DND-41 (cell line): ENCODE measurements at regions not wholly inside any gene's neighbourhood (a gene's known extent, or its start where the extent isn't known, plus 50 kb on each side); places are given as distances from the start of the nearest gene placed in this dataset.
"Not testable (repeated sequence)": the region's sequence is repeated elsewhere in the genome, so short reads cannot be mapped to it uniquely, and the experiment has no call there.

Experiments
- ATAC-seq: fragments of 200-7000 bp; cut with Tn5 transposase; 3 replicates; pipeline ENCODE4 v1.9.1; 2021; ENCODE audit warnings: low read depth; ENCODE audit not compliant: insufficient read depth
- DNase-seq: peaks from one replicate; pipeline ENCODE4 v3.0.0-alpha.2; 2020
- H2AFZ ChIP-seq: 2 replicates; pipeline ENCODE4 v1.6.0; 2012; ENCODE audit warnings: low read depth, low read length
- H3K27ac ChIP-seq: 2 replicates; pipeline ENCODE4 v1.5.1; 2012; ENCODE audit warnings: low read length, inconsistent platforms
- H3K27me3 ChIP-seq: fragments of 200-600 bp; sonication (generic); 2 replicates; pipeline ENCODE4 v1.6.0; 2012; ENCODE audit warnings: low read length, mild to moderate bottlenecking, inconsistent platforms; ENCODE audit not compliant: insufficient read depth, poor library complexity
- H3K36me3 ChIP-seq: 2 replicates; pipeline ENCODE4 v1.5.1; 2012; ENCODE audit warnings: low read length, inconsistent platforms; ENCODE audit not compliant: insufficient read depth
- H3K4me1 ChIP-seq: 2 replicates; pipeline ENCODE4 v1.5.1; 2012; ENCODE audit warnings: mild to moderate bottlenecking, low read length; ENCODE audit not compliant: insufficient read depth
- H3K4me2 ChIP-seq: 2 replicates; pipeline ENCODE4 v1.6.0; 2012; ENCODE audit warnings: mild to moderate bottlenecking, moderate library complexity, low read length, inconsistent platforms; ENCODE audit not compliant: insufficient read depth
- H3K4me3 ChIP-seq, 2 experiments: fragments of 200-600 bp in 1 of 2; shearing (Covaris generic) in 1 of 2; 2 replicates each; pipeline ENCODE4 v1.5.1; 2012 to 2016; ENCODE audit warnings: inconsistent platforms in 2 of 2, low read length in 2 of 2, mild to moderate bottlenecking in 2 of 2, low read depth in 1 of 2, moderate library complexity in 1 of 2
- H3K79me2 ChIP-seq: 2 replicates; pipeline ENCODE4 v1.6.0; 2012; ENCODE audit warnings: low read length, inconsistent platforms; ENCODE audit not compliant: insufficient read depth
- H3K9ac ChIP-seq: 2 replicates; pipeline ENCODE4 v1.6.0; 2012; ENCODE audit warnings: low read depth, mild to moderate bottlenecking, inconsistent platforms, low read length, moderate library complexity
- H3K9me3 ChIP-seq: 2 replicates; pipeline ENCODE4 v1.5.1; 2012; ENCODE audit warnings: low read length, moderate library complexity, mild to moderate bottlenecking, inconsistent platforms; ENCODE audit not compliant: insufficient read depth, severe bottlenecking
- H4K20me1 ChIP-seq: 2 replicates; pipeline ENCODE4 v1.6.0; 2012; ENCODE audit warnings: low read length; ENCODE audit not compliant: insufficient read depth

GRCh38 chr2:87582152-87582551 lies 165.7 kb upstream of the PLGLB2 start:
- not testable (repeated sequence) for H3K9me3 ChIP-seq, DNase-seq, H4K20me1 ChIP-seq, H3K9ac ChIP-seq, H3K36me3 ChIP-seq, H3K79me2 ChIP-seq, H3K27ac ChIP-seq, H2AFZ ChIP-seq, H3K4me3 ChIP-seq, H3K4me2 ChIP-seq, ATAC-seq, H3K4me1 ChIP-seq, H3K27me3 ChIP-seq

- not testable (repeated sequence) for H4K20me1 ChIP-seq, H3K9ac ChIP-seq, H3K4me2 ChIP-seq, H2AFZ ChIP-seq, H3K9me3 ChIP-seq, H3K36me3 ChIP-seq, H3K79me2 ChIP-seq, H3K27ac ChIP-seq, H3K27me3 ChIP-seq, DNase-seq, ATAC-seq, H3K4me1 ChIP-seq, H3K4me3 ChIP-seq
Measured at GRCh38 chr2:87582579-87582978, 165.3 kb upstream of the PLGLB2 start.

GRCh38 chr2:87583370-87583769 lies 164.5 kb upstream of the PLGLB2 start:
- H3K4me1 ChIP-seq, H3K27ac ChIP-seq, H3K4me2 ChIP-seq, H3K27me3 ChIP-seq, DNase-seq, H3K9ac ChIP-seq, H2AFZ ChIP-seq, H4K20me1 ChIP-seq, H3K4me3 ChIP-seq, H3K9me3 ChIP-seq, H3K36me3 ChIP-seq, ATAC-seq, H3K79me2 ChIP-seq: not testable (repeated sequence)

GRCh38 chr2:87583803-87584202 lies 164.1 kb upstream of the PLGLB2 start:
- H3K4me1 ChIP-seq, H4K20me1 ChIP-seq: not testable (repeated sequence)

GRCh38 chr2:87584268-87584906 lies 163.5 kb upstream of the PLGLB2 start:
- not testable (repeated sequence) for H3K36me3 ChIP-seq, H3K27ac ChIP-seq, H3K27me3 ChIP-seq, H3K79me2 ChIP-seq, ATAC-seq, H3K4me3 ChIP-seq, H2AFZ ChIP-seq, H3K4me1 ChIP-seq, H3K4me2 ChIP-seq, H3K9ac ChIP-seq, H3K9me3 ChIP-seq, DNase-seq, H4K20me1 ChIP-seq

More at GRCh38 chr2:87583803-87584202, 164.1 kb upstream of the PLGLB2 start:
- H2AFZ ChIP-seq, H3K4me3 ChIP-seq, H3K27ac ChIP-seq, H3K79me2 ChIP-seq, ATAC-seq, H3K9me3 ChIP-seq, DNase-seq, H3K9ac ChIP-seq, H3K36me3 ChIP-seq, H3K4me2 ChIP-seq, H3K27me3 ChIP-seq: not testable (repeated sequence)

GRCh38 chr2:87587934-87588333 lies 160.0 kb upstream of the PLGLB2 start:
- H3K4me2 ChIP-seq, ATAC-seq, H3K4me1 ChIP-seq, DNase-seq, H3K9me3 ChIP-seq, H3K27me3 ChIP-seq, H3K9ac ChIP-seq, H3K36me3 ChIP-seq, H2AFZ ChIP-seq, H3K27ac ChIP-seq, H4K20me1 ChIP-seq, H3K79me2 ChIP-seq, H3K4me3 ChIP-seq: not testable (repeated sequence)

- not testable (repeated sequence) for H3K27me3 ChIP-seq, H4K20me1 ChIP-seq, H3K4me1 ChIP-seq, H3K79me2 ChIP-seq, H3K36me3 ChIP-seq, H3K9ac ChIP-seq, H3K4me2 ChIP-seq, ATAC-seq, H2AFZ ChIP-seq, H3K27ac ChIP-seq, DNase-seq, H3K4me3 ChIP-seq, H3K9me3 ChIP-seq
Measured at GRCh38 chr2:87592974-87593373, 154.9 kb upstream of the PLGLB2 start.

- not testable (repeated sequence) for H3K79me2 ChIP-seq, H3K27ac ChIP-seq, H3K27me3 ChIP-seq, H3K4me3 ChIP-seq, H4K20me1 ChIP-seq, H3K36me3 ChIP-seq, H3K9me3 ChIP-seq, H3K9ac ChIP-seq, H2AFZ ChIP-seq, H3K4me2 ChIP-seq, H3K4me1 ChIP-seq
- DNase-seq (peak; percentile 63), ATAC-seq (peak; percentile 88)
Measured at GRCh38 chr2:87593784-87594610, 153.9 kb upstream of the PLGLB2 start.
